CD8-positive, alpha-beta memory T cell (primary cell): ENCODE measurements at regions not wholly inside any gene's neighbourhood (a gene's known extent, or its start where the extent isn't known, plus 50 kb on each side); places are given as distances from the start of the nearest gene placed in this dataset.

Source experiments
- CTCF ChIA-PET: fragments of 350-600 bp; sonication (Branson Sonifier 250); formaldehyde crosslinking; loops from one replicate; lab custom pipeline; 2021; ENCODE audit warnings: antibody characterized with exemption; lab: Charles Lee
- POLR2A ChIA-PET: fragments of 350-600 bp; sonication (Branson Sonifier 250); formaldehyde crosslinking; loops from one replicate; lab custom pipeline; 2021; ENCODE audit warnings: antibody characterized with exemption; lab: Charles Lee
- DNase-seq, 5 donors: peaks; one replicate each; pipeline versions ENCODE4 v3.0.0 to v3.0.0-alpha.2; 2020 to 2022; ENCODE audit warnings: mixed read lengths in 1 of 5
- H3K27ac ChIP-seq: one replicate; pipeline ENCODE4 v1.7.0; 2013; ENCODE audit warnings: low read depth, mild to moderate bottlenecking, low read length, moderate library complexity
- H3K27me3 ChIP-seq: 2 replicates; pipeline ENCODE4 v1.7.0; 2013; ENCODE audit warnings: low read length, mild to moderate bottlenecking; ENCODE audit not compliant: insufficient read depth, poor library complexity, severe bottlenecking
- H3K36me3 ChIP-seq: 2 replicates; pipeline ENCODE4 v1.7.0; 2013; ENCODE audit warnings: mild to moderate bottlenecking, low read length, moderate library complexity; ENCODE audit not compliant: insufficient read depth
- H3K4me1 ChIP-seq: 2 replicates; pipeline ENCODE4 v1.7.0; 2013; ENCODE audit warnings: mild to moderate bottlenecking, low read length, moderate library complexity; ENCODE audit not compliant: insufficient read depth
- H3K4me3 ChIP-seq: 2 replicates; pipeline ENCODE4 v1.7.0; 2013; ENCODE audit warnings: mild to moderate bottlenecking, low read length
- H3K9me3 ChIP-seq: 2 replicates; pipeline ENCODE4 v1.7.0; 2013; ENCODE audit warnings: mild to moderate bottlenecking, low read length
- H3K27ac Mint-ChIP-seq, 8 donors: one replicate each; pipeline ENCODE4 v1.8.0; 2020 to 2021; ENCODE audit warnings: mixed read lengths in 8 of 8, mild to moderate bottlenecking in 6 of 8, inconsistent platforms in 3 of 8, moderate library complexity in 3 of 8
- H3K27me3 Mint-ChIP-seq, 2 donors: one replicate each; pipeline ENCODE4 v1.8.0; 2020 to 2021; ENCODE audit warnings: mixed read lengths in 2 of 2, mild to moderate bottlenecking in 1 of 2, moderate library complexity in 1 of 2
- H3K36me3 Mint-ChIP-seq, 3 donors: one replicate each; pipeline ENCODE4 v1.8.0; 2020 to 2021; ENCODE audit warnings: mixed read lengths in 3 of 3, inconsistent platforms in 1 of 3, mild to moderate bottlenecking in 1 of 3
- H3K4me1 Mint-ChIP-seq, 3 donors: one replicate each; pipeline ENCODE4 v1.8.0; 2020 to 2021; ENCODE audit warnings: mixed read lengths in 3 of 3, inconsistent platforms in 1 of 3, mild to moderate bottlenecking in 1 of 3
- H3K4me3 Mint-ChIP-seq, 7 donors: one replicate each; pipeline ENCODE4 v1.8.0; 2020 to 2021; ENCODE audit warnings: mixed read lengths in 7 of 7, mild to moderate bottlenecking in 6 of 7, moderate library complexity in 4 of 7, inconsistent platforms in 2 of 7
- H3K9me3 Mint-ChIP-seq, 5 donors: one replicate each; pipeline ENCODE4 v1.8.0; 2020 to 2022; ENCODE audit warnings: mixed read lengths in 5 of 5, mild to moderate bottlenecking in 3 of 5, moderate library complexity in 2 of 5, inconsistent platforms in 1 of 5

GRCh38 chr7:139159900-139160675 lies 50.6 kb upstream of the ZC3HAV1 start:
- Histone ChIP-seq H3K27ac (no peak overlapping the region), H3K36me3 (no peaks in the 10 kb centered on the region), H3K4me3 (no peak overlapping the region), H3K4me1 (no peaks in the 10 kb centered on the region), H3K9me3 (no peaks in the 10 kb centered on the region), H3K27me3 (no peaks in the 10 kb centered on the region)
- no peak for DNase-seq
- Mint-ChIP-seq H3K36me3 (peaks cover 9 to 14% (median 10%) of the 10 kb centered on the region in 3 donors), H3K9me3 (peaks cover 0 to 5% (median 1%) of the 10 kb centered on the region in 5 donors), H3K27ac (no peak overlapping the region), H3K4me3 (no peak overlapping the region), H3K4me1 (no peaks in the 10 kb centered on the region), H3K27me3 (peaks cover 0 to 1% of the 10 kb centered on the region in 2 donors)
- POLR2A ChIA-PET, result no interaction called here
- CTCF ChIA-PET, result no interaction called here

DNA sequence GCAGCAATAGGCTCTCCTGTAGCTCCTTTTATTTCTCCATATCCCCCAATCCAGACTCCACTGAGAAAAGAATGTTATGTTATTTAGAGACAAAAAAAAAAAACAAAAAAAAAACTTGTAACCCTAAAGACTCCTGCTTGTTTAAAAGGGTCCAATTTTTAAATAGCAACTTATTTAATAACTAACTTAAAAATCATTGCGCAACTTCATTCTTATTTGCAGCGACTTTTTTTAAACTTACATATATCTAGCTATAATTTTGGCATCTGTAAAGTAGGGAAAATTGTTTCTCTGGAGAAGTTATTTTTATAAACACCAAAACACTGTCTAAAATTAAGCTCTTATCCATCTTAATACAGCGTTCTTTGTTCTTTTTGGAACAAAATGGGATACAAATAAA lies 59.0 kb upstream of the ZC3HAV1 start:
- H3K4me3 Mint-ChIP-seq, result no peak overlapping the region
- CTCF ChIA-PET, result no interaction called here
- peaks cover 0 to under 1% of the 10 kb centered on the region in 2 donors for H3K27me3 Mint-ChIP-seq
- no peaks in the 10 kb centered on the region for H3K9me3 Mint-ChIP-seq
- Histone ChIP-seq H3K36me3 (no peaks in the 10 kb centered on the region), H3K9me3 (no peaks in the 10 kb centered on the region), H3K27ac (no peak overlapping the region), H3K27me3 (no peaks in the 10 kb centered on the region), H3K4me1 (no peaks in the 10 kb centered on the region), H3K4me3 (no peak overlapping the region)
- no peaks in the 10 kb centered on the region for H3K4me1 Mint-ChIP-seq
- POLR2A ChIA-PET, result no interaction called here
- H3K27ac Mint-ChIP-seq, result no peak overlapping the region
- no peak for DNase-seq
- peaks cover 0 to 3% (median 2%) of the 10 kb centered on the region in 3 donors for H3K36me3 Mint-ChIP-seq

DNA sequence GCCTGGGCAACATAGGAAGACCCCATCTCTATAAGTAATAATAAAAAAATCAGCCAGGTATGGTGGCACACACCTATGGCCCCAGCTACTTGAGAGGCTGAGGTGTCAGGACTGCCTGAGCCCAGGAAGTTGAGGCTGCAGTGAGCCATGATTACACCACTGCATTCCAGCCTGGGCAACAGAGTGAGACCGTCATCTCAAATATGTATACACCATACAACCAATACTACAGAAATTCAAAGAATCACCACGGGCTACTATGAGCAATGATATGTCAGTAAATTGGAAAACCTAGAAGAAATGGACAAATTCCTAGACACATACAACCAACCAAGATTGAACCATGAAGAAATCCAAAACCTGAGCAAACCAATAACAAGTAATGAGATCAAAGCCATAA lies 60.3 kb upstream of the ZC3HAV1 start:
- no peak overlapping the region for H3K27ac Mint-ChIP-seq
- CTCF ChIA-PET, result no interaction called here

GRCh38 chr7:139172775-139173174 lies 58.3 kb upstream of the UBN2 start:
- Mint-ChIP-seq H3K36me3 (peaks cover 0 to 3% (median 2%) of the 10 kb centered on the region in 3 donors), H3K27ac (peak overlapping the region in 1 of 8 donors; percentile 43), H3K4me3 (no peak overlapping the region), H3K4me1 (no peaks in the 10 kb centered on the region), H3K9me3 (no peaks in the 10 kb centered on the region), H3K27me3 (no peaks in the 10 kb centered on the region)
- ChIA-PET CTCF (no interaction called here), POLR2A (interaction anchor here (0.7 kb wide), 1 partner anchor 36 kb away, joined by 6 read pairs; no protein-coding TSS in a partner anchor)
- DNase-seq, result no peak
- H3K27ac ChIP-seq, result no peak overlapping the region
- no peaks in the 10 kb centered on the region for H3K27me3 ChIP-seq
- H3K4me3 ChIP-seq, result no peak overlapping the region
- no peaks in the 10 kb centered on the region for H3K4me1 ChIP-seq
- H3K9me3 ChIP-seq, result no peaks in the 10 kb centered on the region
- no peaks in the 10 kb centered on the region for H3K36me3 ChIP-seq

More for the DNA sequence above, 60.3 kb upstream of the ZC3HAV1 start:
- Mint-ChIP-seq H3K4me3 (no peak overlapping the region), H3K27me3 (no peaks in the 10 kb centered on the region), H3K36me3 (peaks cover 0 to 3% (median 2%) of the 10 kb centered on the region in 3 donors), H3K4me1 (no peaks in the 10 kb centered on the region), H3K9me3 (no peaks in the 10 kb centered on the region)
- no peak for DNase-seq
- Histone ChIP-seq H3K4me1 (no peaks in the 10 kb centered on the region), H3K27ac (no peak overlapping the region), H3K9me3 (no peaks in the 10 kb centered on the region), H3K36me3 (no peaks in the 10 kb centered on the region), H3K4me3 (no peak overlapping the region), H3K27me3 (no peaks in the 10 kb centered on the region)
- POLR2A ChIA-PET, result interaction anchor here (0.6 kb wide), 1 partner anchor 186 kb away, joined by 7 read pairs; no protein-coding TSS in a partner anchor

DNA sequence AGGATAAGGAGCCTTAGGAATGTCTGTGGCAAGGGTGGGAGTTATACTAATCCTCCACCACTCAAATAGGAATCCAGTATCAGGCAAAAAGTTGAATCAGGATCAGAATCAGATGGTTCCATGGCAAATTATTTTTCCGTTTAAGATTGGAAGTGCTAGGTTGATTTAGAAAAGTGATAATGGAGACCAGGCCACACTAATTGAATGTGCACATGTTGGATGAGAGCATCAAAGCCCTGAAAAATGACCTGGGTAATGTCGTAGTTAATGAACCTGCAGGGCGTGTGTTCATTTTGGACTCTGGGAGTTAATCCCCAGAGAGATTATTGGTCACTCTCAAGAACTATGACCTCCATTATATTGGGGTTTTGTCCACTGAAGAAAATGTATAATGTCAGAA lies 53.3 kb upstream of the UBN2 start:
- POLR2A ChIA-PET, result no interaction called here
- H3K36me3 ChIP-seq, result no peaks in the 10 kb centered on the region
- no peaks in the 10 kb centered on the region for H3K9me3 ChIP-seq
- H3K9me3 Mint-ChIP-seq, result no peaks in the 10 kb centered on the region
- no peak overlapping the region for H3K4me3 ChIP-seq
- no peak overlapping the region for H3K27ac ChIP-seq
- H3K4me1 Mint-ChIP-seq, result no peaks in the 10 kb centered on the region
- H3K27me3 Mint-ChIP-seq, result no peaks in the 10 kb centered on the region
- no peak overlapping the region for H3K4me3 Mint-ChIP-seq
- DNase-seq, result no peak
- CTCF ChIA-PET, result no interaction called here
- H3K27me3 ChIP-seq, result no peaks in the 10 kb centered on the region
- no peaks in the 10 kb centered on the region for H3K4me1 ChIP-seq
- H3K27ac Mint-ChIP-seq, result no peak overlapping the region
- peaks cover 0 to 5% (median 4%) of the 10 kb centered on the region in 3 donors for H3K36me3 Mint-ChIP-seq

DNA sequence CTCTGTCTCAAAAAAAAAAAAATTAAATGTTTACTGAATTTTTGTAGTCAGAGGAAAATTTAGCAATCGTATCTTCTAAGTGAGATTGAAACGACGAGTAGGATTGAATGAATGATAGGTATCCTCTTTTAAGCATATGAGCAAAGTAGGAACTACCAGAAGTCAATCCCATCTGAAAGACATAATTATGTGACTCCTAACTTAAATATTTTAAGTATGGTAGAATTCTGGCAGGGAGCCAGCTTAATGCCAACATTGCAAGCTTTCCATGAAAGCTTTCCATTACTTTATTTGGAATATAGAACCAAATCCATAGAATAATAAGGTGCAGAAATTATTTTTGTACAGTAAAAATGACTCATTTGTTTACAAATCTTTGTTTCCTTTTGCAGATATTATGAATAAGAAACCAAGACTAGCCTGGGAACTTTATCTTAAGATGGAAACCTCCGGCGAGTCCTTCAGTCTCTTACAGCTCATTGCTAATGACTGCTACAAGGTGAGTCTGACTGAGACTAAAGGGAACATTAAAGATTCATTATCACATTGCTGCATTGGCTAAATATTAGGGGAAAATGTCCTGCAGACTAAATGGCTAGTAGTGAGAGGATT lies 50.2 kb upstream of the UBN2 start:
- Histone ChIP-seq H3K4me1 (no peaks in the 10 kb centered on the region), H3K9me3 (no peaks in the 10 kb centered on the region), H3K36me3 (no peaks in the 10 kb centered on the region), H3K27ac (no peak overlapping the region), H3K27me3 (no peaks in the 10 kb centered on the region), H3K4me3 (no peak overlapping the region)
- Mint-ChIP-seq H3K4me1 (peaks cover 3 to 4% (median 3%) of the 10 kb centered on the region in 3 donors), H3K4me3 (no peak overlapping the region), H3K27me3 (peaks cover 0 to 3% of the 10 kb centered on the region in 2 donors), H3K36me3 (peaks cover 0 to 6% (median 4%) of the 10 kb centered on the region in 3 donors), H3K9me3 (no peaks in the 10 kb centered on the region), H3K27ac (peak overlapping the region in 1 of 8 donors; percentile 17)
- ChIA-PET CTCF (no interaction called here), POLR2A (interaction anchor here (0.7 kb wide), 1 partner anchor 37 kb away, joined by 3 read pairs; no protein-coding TSS in a partner anchor)
- no peak for DNase-seq
